NCI-H526 treated with DMSO at 0.1 percent for 48 hours (cell line): ENCODE measurements at regions not wholly inside any gene's neighbourhood (a gene's known extent, or its start where the extent isn't known, plus 50 kb on each side); places are given as distances from the start of the nearest gene placed in this dataset.
"Not testable (repeated sequence)": the region's sequence is repeated elsewhere in the genome, so short reads cannot be mapped to it uniquely, and the experiment has no call there.

ENCODE experiments used
- DNase-seq: peaks from one replicate; lab custom pipeline; 2025; lab: John Stamatoyannopoulos, UW

GRCh38 chr2:36235426-36235825 lies 120.2 kb upstream of the CRIM1 start:
- DNase-seq: no peak

DNA sequence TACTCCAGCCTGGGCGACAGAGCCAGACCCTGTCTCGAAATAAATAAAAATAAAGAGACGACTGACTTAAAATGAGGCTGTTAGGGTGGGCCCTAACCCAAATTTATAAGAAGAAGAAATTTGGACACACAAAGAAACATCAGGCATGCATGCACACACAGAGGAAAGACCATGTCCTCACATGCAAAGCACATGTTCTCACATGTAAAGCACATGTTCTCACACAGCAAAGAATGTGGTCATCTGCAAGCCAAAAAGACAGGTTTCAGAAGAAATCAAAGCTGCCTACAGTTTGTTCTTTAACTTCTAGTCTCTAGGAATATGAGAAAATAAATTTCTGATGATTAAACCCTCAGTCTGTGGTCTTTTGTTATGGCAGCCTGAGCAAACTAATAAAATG lies 132.3 kb upstream of the CRIM1 start:
- no peak for DNase-seq

DNA sequence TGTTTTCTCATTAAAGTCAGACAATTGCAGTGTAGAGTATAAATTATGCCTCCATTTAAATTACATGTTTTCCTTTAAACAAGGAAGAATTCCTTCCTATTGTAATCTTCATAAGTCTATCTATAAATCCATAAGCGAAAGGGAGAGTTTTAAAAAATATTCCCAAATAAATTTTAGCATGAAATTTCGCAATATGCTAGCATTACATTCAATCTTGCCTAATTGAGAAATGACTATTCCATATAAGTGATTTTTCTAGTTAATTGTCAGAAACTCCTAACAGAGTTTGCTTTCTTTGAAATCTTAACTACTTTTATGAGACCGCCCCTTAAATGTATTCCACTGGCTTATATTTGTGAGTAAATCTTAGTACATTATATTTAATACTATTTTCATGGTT lies 133.1 kb upstream of the CRIM1 start:
- no peak for DNase-seq

- DNase-seq: no peak
Measured at GRCh38 chr2:36214691-36215090, 140.9 kb upstream of the CRIM1 start.

DNA sequence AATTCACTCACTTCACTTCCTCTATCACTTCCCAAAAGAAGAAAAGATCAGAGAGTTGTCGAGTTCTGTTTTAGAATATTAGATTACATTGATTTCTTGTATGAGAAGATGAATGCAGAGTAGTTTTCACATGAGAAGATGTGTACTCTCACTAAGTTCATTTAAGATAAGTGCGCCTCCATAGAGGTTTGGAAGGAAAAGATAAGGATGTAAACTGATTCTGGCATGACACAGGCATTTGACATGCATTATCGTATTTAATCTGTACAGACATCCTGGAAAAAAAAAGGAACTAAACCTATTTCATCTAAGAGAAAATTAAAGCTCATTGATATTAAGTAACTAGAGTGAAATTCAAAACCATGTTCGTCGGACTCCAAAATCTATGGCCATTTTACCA lies 152.2 kb upstream of the CRIM1 start:
- no peak for DNase-seq

- DNase-seq: no peak
Measured at GRCh38 chr2:36197181-36197971, 158.2 kb upstream of the CRIM1 start.

DNA sequence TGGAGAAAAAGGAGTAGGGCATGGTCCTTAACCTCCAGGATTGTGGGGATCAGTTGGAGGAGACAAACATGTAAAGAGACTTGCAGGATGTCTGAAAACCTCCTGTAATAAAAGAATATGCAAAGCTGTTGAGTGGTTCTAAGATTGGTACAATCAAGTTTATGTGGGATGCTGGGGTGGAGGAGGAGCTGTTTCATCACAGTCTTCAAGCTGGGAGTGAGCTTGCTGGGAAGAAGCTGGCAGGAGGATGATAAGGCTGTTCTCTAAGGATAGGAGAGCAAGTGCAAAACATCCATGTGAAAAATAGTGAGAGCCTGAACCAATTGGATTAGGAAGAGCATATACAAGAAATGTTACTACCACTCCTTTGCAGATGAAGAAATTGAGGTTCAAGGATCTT lies 161.9 kb upstream of the CRIM1 start:
- DNase-seq: no peak

DNA sequence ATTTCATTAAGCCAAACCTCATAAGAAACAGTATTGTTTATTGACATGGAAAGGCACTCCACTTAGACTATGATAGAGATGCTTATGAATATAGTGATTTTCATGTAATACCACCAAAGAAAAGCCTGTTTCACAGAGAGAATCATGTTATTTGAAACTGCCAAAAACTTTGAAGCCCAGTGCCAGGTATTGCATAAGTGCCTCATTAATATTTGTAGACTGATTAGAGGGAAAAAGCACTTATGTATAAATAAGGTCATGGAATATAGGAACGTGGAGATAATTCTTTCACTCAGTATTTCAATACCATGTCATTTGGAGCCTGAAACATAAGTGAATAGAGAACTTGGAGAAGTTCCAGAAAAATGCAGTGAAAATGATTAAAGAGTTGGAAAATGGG lies 162.6 kb upstream of the CRIM1 start:
- DNase-seq: no peak

DNA sequence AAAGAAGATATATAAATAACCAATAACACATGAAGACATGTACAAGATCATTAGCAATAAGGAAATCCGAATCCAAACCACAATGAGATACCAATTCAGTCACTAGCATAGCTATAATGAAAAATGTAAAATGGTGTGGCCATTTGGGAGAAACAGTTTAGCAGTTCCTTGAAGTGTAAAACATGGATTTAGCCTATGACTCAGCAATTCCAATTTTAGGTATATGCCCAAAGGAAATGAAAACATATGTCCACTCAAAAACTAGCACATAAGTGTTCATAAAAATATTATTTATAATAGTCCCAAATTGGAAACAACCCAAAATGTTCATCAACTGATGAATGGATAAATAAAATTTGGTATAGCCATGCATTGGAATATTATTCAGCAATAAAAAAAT lies 165.5 kb upstream of the CRIM1 start:
- DNase-seq: no peak

GRCh38 chr2:36185624-36186023 lies 170.0 kb upstream of the CRIM1 start:
- DNase-seq: no peak

DNA sequence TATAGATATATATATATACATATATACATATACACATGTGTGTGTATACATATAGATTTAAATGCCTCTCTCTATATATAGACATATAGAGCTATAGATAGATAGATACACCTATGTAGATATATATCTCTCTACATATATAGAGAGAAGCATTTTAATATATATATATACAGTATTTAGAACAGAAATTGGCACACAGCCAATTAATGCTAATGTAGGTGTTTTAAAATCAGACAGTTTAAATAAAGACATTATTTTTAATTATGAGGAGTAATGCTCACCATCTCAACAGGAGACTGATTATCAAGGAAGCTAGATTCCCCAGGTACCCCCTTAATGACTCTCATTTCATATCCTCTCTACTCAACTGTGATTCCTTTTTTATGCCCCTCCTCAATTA lies 170.7 kb upstream of the CRIM1 start:
- no peak for DNase-seq

DNA sequence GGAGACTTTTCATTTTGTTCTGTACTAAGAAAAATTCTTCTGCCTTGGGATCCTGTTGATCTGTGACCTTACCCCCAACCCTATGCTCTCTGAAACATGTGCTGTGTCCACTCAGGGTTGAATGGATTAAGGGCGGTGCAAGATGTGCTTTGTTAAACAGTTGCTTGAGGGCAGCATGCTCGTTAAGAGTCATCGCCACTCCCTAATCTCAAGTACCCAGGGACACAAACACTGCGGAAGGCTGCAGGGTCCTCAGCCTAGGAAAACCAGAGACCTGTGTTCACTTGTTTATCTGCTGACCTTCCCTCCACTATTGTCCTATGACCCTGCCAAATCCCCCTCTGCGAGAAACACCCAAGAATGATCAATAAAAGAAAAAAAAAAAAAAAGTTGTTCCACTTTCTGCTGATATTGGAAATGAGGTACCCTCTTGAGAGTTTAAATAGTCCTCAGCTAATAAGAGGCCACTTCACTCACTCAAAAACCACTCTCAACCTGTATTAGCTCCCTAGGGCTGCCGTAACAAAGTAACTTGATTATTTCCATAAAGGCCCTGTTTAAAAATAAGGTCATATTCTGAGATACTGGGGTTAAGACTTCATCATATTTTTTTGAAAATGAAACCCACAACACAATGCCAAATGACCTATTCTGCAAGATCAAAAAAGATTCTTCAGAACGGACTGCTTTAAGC lies 174.6 kb upstream of the CRIM1 start:
- not testable (repeated sequence) for DNase-seq

DNA sequence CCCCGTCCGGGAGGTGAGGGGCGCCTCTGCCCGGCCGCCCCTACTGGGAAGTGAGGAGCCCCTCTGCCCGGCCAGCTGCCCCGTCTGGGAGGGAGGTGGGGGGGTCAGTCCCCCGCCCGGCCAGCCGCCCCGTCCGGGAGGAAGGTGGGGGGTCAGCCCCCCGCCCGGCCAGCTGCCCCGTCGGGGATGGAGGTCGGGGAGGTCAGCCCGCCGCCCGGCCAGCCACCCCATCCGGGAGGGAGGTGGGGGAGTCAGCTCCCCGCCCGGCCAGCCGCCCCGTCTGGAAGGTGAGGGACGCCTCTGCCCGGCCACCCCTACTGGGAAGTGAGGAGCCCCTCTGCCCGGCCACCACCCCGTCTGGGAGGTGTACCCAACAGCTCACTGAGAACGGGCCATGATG lies 175.3 kb upstream of the CRIM1 start:
- DNase-seq: not testable (repeated sequence)

DNA sequence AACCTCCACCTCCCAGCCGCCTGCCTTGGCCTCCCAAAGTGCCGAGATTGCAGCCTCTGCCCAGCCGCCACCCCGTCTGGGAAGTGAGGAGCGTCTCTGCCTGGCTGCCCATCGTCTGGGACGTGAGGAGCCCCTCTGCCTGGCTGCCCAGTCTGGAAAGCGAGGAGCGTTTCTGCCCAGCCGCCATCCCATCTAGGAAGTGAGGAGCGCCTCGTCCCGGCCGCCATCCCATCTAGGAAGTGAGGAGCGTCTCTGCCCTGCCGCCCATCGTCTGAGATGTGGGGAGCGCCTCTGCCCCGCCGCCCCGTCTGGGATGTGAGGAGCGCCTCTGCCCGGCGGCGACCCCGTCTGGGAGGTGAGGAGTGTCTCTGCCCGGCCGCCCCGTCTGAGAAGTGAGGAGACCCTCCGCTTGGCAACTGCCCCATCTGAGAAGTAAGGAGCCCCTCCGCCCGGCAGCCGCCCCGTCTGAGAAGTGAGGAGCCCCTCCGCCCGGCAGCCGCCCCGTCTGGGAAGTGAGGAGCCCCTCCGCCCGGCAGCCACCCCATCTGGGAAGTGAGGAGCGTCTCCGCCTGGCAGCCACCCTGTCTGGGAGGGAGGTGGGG lies 175.8 kb upstream of the CRIM1 start:
- not testable (repeated sequence) for DNase-seq

- DNase-seq: no peak
Measured at GRCh38 chr2:36178384-36178783, 177.2 kb upstream of the CRIM1 start.

DNA sequence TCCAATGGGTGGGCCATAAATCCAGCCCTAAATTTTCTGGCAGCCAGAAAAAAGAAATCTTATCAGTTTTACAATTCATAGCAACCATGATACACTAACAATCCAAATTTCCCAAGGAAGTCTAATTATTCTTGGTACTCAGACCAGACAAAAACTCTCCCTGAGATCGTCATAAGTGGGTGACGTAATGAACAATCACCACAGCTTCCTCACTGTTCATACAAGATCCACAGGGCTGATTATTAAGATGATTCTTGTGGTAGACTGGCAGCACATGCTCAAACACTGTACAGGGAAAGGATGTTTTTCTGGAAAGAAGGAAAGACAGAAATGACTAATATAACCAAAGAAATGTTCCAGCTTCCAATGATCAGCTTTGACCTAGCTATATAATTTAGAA lies 178.3 kb upstream of the CRIM1 start:
- no peak for DNase-seq

- DNase-seq: no peak
Measured at GRCh38 chr2:36174920-36175319, 180.7 kb upstream of the CRIM1 start.

GRCh38 chr2:36173760-36174404 lies 181.7 kb upstream of the CRIM1 start:
- no peak for DNase-seq

GRCh38 chr2:36172824-36173223 lies 182.8 kb upstream of the CRIM1 start:
- no peak for DNase-seq

- no peak for DNase-seq
Measured at GRCh38 chr2:36170805-36171204, 184.8 kb upstream of the CRIM1 start.

GRCh38 chr2:36169843-36170242 lies 185.7 kb upstream of the CRIM1 start:
- DNase-seq: no peak

GRCh38 chr2:36168115-36168514 lies 187.5 kb upstream of the CRIM1 start:
- no peak for DNase-seq

GRCh38 chr2:36165132-36165531 lies 190.4 kb upstream of the CRIM1 start:
- DNase-seq: no peak
